ENCODE measurements at regions not wholly inside any gene's neighbourhood (a gene's known extent, or its start where the extent isn't known, plus 50 kb on each side); places are given as distances from the start of the nearest gene placed in this dataset.

- Histone ChIP-seq H4K20me1 (ENCODE audit: control insufficient read depth, insufficient read depth, low read length, poor library complexity, severe bottlenecking) (no peaks in the 10 kb centered on the region), H3K4me2 (replicated peaks; ENCODE audit: low read depth, low read length, poor library complexity, severe bottlenecking) (no peak overlapping the region), H3K9me3 (ENCODE audit: control extremely low read depth in 1 of 3, control insufficient read depth in 2 of 3, insufficient read depth in 1 of 3, low read length in 2 of 3) (no peaks in the 10 kb centered on the region), H3K4me1 (ENCODE audit: control insufficient read depth in 2 of 2, insufficient read depth in 2 of 2, low read length in 2 of 2) (no peaks in the 10 kb centered on the region), H2AFZ (ENCODE audit: insufficient read depth, low read depth, low read length, poor library complexity, severe bottlenecking) (no peak overlapping the region), H3K9ac (ENCODE audit: low read length) (no peak overlapping the region), H3K79me2 (ENCODE audit: control insufficient read depth, insufficient read depth, low read length) (no peaks in the 10 kb centered on the region), H3K36me3 (replicated peaks in 1 of 2; ENCODE audit: control extremely low read depth in 1 of 2, control insufficient read depth in 1 of 2, extremely low read depth in 1 of 2, insufficient read depth in 2 of 2, low read length in 1 of 2) (no peaks in the 10 kb centered on the region), H3K4me3 (ENCODE audit: control extremely low read depth in 1 of 5, extremely low read depth in 1 of 5, insufficient read depth in 1 of 5, low read depth in 2 of 5, low read length in 4 of 5) (no peak overlapping the region), H3K27ac (ENCODE audit: low read length in 2 of 2) (no peak overlapping the region), H3K27me3 (replicated peaks in 1 of 4; ENCODE audit: control extremely low read depth in 1 of 4, control insufficient read depth in 3 of 4, insufficient read depth in 4 of 4, low read length in 3 of 4) (peaks cover 0 to 18% (median 0%) of the 10 kb centered on the region in 4 experiments)
- peaks cover 30% of the 10 kb centered on the region for H3K27me3 Mint-ChIP-seq
- intact Hi-C loops (cut with micrococcal nuclease) = no loop called here
- no peaks in the 10 kb centered on the region for H3K9me3 Mint-ChIP-seq (ENCODE audit: insufficient read depth)
- ATAC-seq (ENCODE audit: low read depth) (no peak), DNase-seq (no peak)
- WGBS (ENCODE audit: insufficient coverage) = 97% methylated on average over 19 of the region's 19 CpGs
- no peak overlapping the region for H3K27ac Mint-ChIP-seq
- H3K4me3 Mint-ChIP-seq = no peak overlapping the region
- ChIA-PET CTCF (interaction anchor here (0.7 kb wide), 1 partner anchor 330 kb away, joined by 3 read pairs; no protein-coding TSS in a partner anchor), POLR2A (no interaction called here)
- no peaks in the 10 kb centered on the region for H3K4me1 Mint-ChIP-seq
- TF ChIP-seq CTCF (IDR thresholded peaks at IDR 0.05) = no peak
- no peak for TF ChIP-seq EZH2 (IDR thresholded peaks at IDR 0.05; ENCODE audit: borderline replicate concordance, insufficient read depth, low read depth, low read length, poor library complexity, severe bottlenecking)
Measured at GRCh38 chr21:41613533-41613909, 105.6 kb upstream of the TMPRSS2 start.

- no peak overlapping the region for H3K27ac ChIP-seq (ENCODE audit: low read length in 2 of 2)
- no peaks in the 10 kb centered on the region for H4K20me1 ChIP-seq (ENCODE audit: control insufficient read depth, insufficient read depth, low read length, poor library complexity, severe bottlenecking)
- ChIA-PET CTCF (interaction anchor here (0.7 kb wide), 1 partner anchor 329 kb away, joined by 3 read pairs; no protein-coding TSS in a partner anchor), POLR2A (no interaction called here)
- no peaks in the 10 kb centered on the region for H3K4me1 ChIP-seq (ENCODE audit: control insufficient read depth in 2 of 2, insufficient read depth in 2 of 2, low read length in 2 of 2)
- no peak overlapping the region for H3K4me3 ChIP-seq (ENCODE audit: control extremely low read depth in 1 of 5, extremely low read depth in 1 of 5, insufficient read depth in 1 of 5, low read depth in 2 of 5, low read length in 4 of 5)
- no peaks in the 10 kb centered on the region for H3K36me3 ChIP-seq (replicated peaks in 1 of 2; ENCODE audit: control extremely low read depth in 1 of 2, control insufficient read depth in 1 of 2, extremely low read depth in 1 of 2, insufficient read depth in 2 of 2, low read length in 1 of 2)
- H3K9me3 ChIP-seq (ENCODE audit: control extremely low read depth in 1 of 3, control insufficient read depth in 2 of 3, insufficient read depth in 1 of 3, low read length in 2 of 3) = no peaks in the 10 kb centered on the region
- H3K9ac ChIP-seq (ENCODE audit: low read length) = no peak overlapping the region
- Mint-ChIP-seq H3K4me1 (no peaks in the 10 kb centered on the region), H3K27me3 (peaks cover 34% of the 10 kb centered on the region), H3K27ac (no peak overlapping the region), H3K9me3 (ENCODE audit: insufficient read depth) (no peaks in the 10 kb centered on the region), H3K4me3 (no peak overlapping the region)
- intact Hi-C loops (cut with micrococcal nuclease) = no loop called here
- H3K27me3 ChIP-seq (replicated peaks in 1 of 4; ENCODE audit: control extremely low read depth in 1 of 4, control insufficient read depth in 3 of 4, insufficient read depth in 4 of 4, low read length in 3 of 4) = peaks cover 0 to 18% (median 0%) of the 10 kb centered on the region in 4 experiments
- ATAC-seq (ENCODE audit: low read depth) (no peak), DNase-seq (no peak)
- H3K4me2 ChIP-seq (replicated peaks; ENCODE audit: low read depth, low read length, poor library complexity, severe bottlenecking) = no peak overlapping the region
- 79% methylated on average over 15 of the region's 21 CpGs for WGBS (ENCODE audit: insufficient coverage)
- no peak overlapping the region for H2AFZ ChIP-seq (ENCODE audit: insufficient read depth, low read depth, low read length, poor library complexity, severe bottlenecking)
- H3K79me2 ChIP-seq (ENCODE audit: control insufficient read depth, insufficient read depth, low read length) = no peaks in the 10 kb centered on the region
- no peak for TF ChIP-seq EZH2 (IDR thresholded peaks at IDR 0.05; ENCODE audit: borderline replicate concordance, insufficient read depth, low read depth, low read length, poor library complexity, severe bottlenecking)
Measured at GRCh38 chr21:41612674-41613532, 104.9 kb upstream of the TMPRSS2 start.
